ENCODE measurements at regions not wholly inside any gene's neighbourhood (a gene's known extent, or its start where the extent isn't known, plus 50 kb on each side); places are given as distances from the start of the nearest gene placed in this dataset.

GRCh38 chr7:46586406-46586805, 665.3 kb upstream of the IGFBP3 start:
- no peak overlapping the region for H3K27ac ChIP-seq (ENCODE audit: low read depth, low read length)
- intact Hi-C loops (cut with micrococcal nuclease), result no loop called here
- CTCF ChIA-PET, result no interaction called here

More at GRCh38 chr7:46586406-46586805, 665.3 kb upstream of the IGFBP3 start:
- H3K9me3 ChIP-seq (ENCODE audit: control insufficient read depth in 1 of 2, insufficient read depth in 1 of 2, low read depth in 1 of 2, low read length in 2 of 2), result no peaks in the 10 kb centered on the region
- RAD21 ChIA-PET (ENCODE audit: low non-redundant PET in 1 of 2, low total read pairs in 2 of 2, uncharacterized antibody in 2 of 2, unreplicated experiment in 2 of 2), result no interaction called here
- TF ChIP-seq ZBTB33 (IDR thresholded peaks at IDR 0.05; ENCODE audit: extremely low read depth, insufficient replicate concordance, low read length) (no peak), JUND (IDR thresholded peaks at IDR 0.05) (no peak), ZFX (IDR thresholded peaks at IDR 0.05) (no peak), SP1 (IDR thresholded peaks at IDR 0.05; ENCODE audit: low read depth) (no peak), SRF (IDR thresholded peaks at IDR 0.05; ENCODE audit: low read depth) (no peak), ZNF274 (IDR thresholded peaks at IDR 0.05; ENCODE audit: low read depth, low read length) (no peak), RAD21 (IDR thresholded peaks at IDR 0.05; ENCODE audit: low read depth) (no peak), MAX (IDR thresholded peaks at IDR 0.05) (no peak), CBX3 (IDR thresholded peaks at IDR 0.05; ENCODE audit: low read depth) (no peak), YY1 (IDR thresholded peaks at IDR 0.05; ENCODE audit: extremely low read depth, insufficient replicate concordance, low read depth, low read length) (no peak), EZH2 (IDR thresholded peaks at IDR 0.05) (no peak), ATF3 (IDR thresholded peaks at IDR 0.05) (no peak), FOSL1 (IDR thresholded peaks at IDR 0.05; ENCODE audit: low read depth) (no peak), SIN3A (IDR thresholded peaks at IDR 0.05; ENCODE audit: low read depth) (no peak), POLR2A (IDR thresholded peaks at IDR 0.05; ENCODE audit: borderline replicate concordance, extremely low read depth, insufficient read depth, insufficient read length) (no peak), POLR2AphosphoS5 (IDR thresholded peaks at IDR 0.05; ENCODE audit: low read depth, low read length) (no peak)
- H2AFZ ChIP-seq (ENCODE audit: low read depth, low read length, poor library complexity, severe bottlenecking), result no peak overlapping the region
- H3K79me2 ChIP-seq (ENCODE audit: insufficient read depth, low read length), result no peaks in the 10 kb centered on the region
- no peak overlapping the region for H3K4me3 ChIP-seq (replicated peaks in 1 of 2; ENCODE audit: low read depth in 1 of 2, low read length in 2 of 2)
- DNase-seq (ENCODE audit: low read depth, low spot score) (no peak), ATAC-seq (no peak)
- POLR2A ChIA-PET, result no interaction called here
- no peak overlapping the region for H3K9ac ChIP-seq (ENCODE audit: low read length)
- no peak overlapping the region for H3K4me2 ChIP-seq (ENCODE audit: low read length)
- H4K20me1 ChIP-seq (ENCODE audit: insufficient read depth), result no peaks in the 10 kb centered on the region
- H3K27me3 ChIP-seq (ENCODE audit: insufficient read depth, low read length), result no peaks in the 10 kb centered on the region
- H3K9me2 ChIP-seq (ENCODE audit: insufficient read depth), result no peaks in the 10 kb centered on the region
- H3K4me1 ChIP-seq (ENCODE audit: control insufficient read depth in 1 of 2, insufficient read depth in 2 of 2, low read length in 2 of 2), result peaks cover 3 to 13% of the 10 kb centered on the region in 2 experiments; a peak in 2 of 4 replicates
- no peaks in the 10 kb centered on the region for H3K36me3 ChIP-seq (ENCODE audit: control insufficient read depth in 1 of 2, insufficient read depth in 2 of 2, low read length in 2 of 2)
- no TSS peak for BruUV-seq (replicated peaks)
